GM04504 (cell line): ENCODE measurements at regions not wholly inside any gene's neighbourhood (a gene's known extent, or its start where the extent isn't known, plus 50 kb on each side); places are given as distances from the start of the nearest gene placed in this dataset.
A peak's percentile ranks its signal among the peaks of the same experiment; 100 is the strongest.

Experiments used
- DNase-seq: peaks from one replicate; pipeline ENCODE4 v3.0.0-alpha.2; 2012; ENCODE audit warnings: low read depth

GRCh38 chr15:39279311-39279710 is 301.6 kb upstream of the THBS1 start:
- peak; percentile 60 for DNase-seq

GRCh38 chr15:39281094-39281493 is 299.8 kb upstream of the THBS1 start:
- no peak for DNase-seq

GRCh38 chr15:39282663-39283208 is 298.1 kb upstream of the THBS1 start:
- no peak for DNase-seq

- DNase-seq = no peak
These were observed 297.3 kb upstream of the THBS1 start for GRCh38 chr15:39283531-39283930.

GRCh38 chr15:39285071-39285470 is 295.8 kb upstream of the THBS1 start:
- no peak for DNase-seq

- DNase-seq = no peak
These were observed 295.2 kb upstream of the THBS1 start for GRCh38 chr15:39285663-39286062.

GRCh38 chr15:39286706-39287105 is 294.2 kb upstream of the THBS1 start:
- no peak for DNase-seq

- DNase-seq = no peak
These were observed 293.3 kb upstream of the THBS1 start for GRCh38 chr15:39287322-39288195.

GRCh38 chr15:39290711-39291435 is 290.0 kb upstream of the THBS1 start:
- no peak for DNase-seq

GRCh38 chr15:39291690-39292089 is 289.2 kb upstream of the THBS1 start:
- DNase-seq = no peak

- DNase-seq = no peak
These were observed 283.9 kb upstream of the THBS1 start for GRCh38 chr15:39296955-39297354.

GRCh38 chr15:39298271-39298962 is 282.5 kb upstream of the THBS1 start:
- DNase-seq = no peak

- peak; percentile 69 for DNase-seq
These were observed 281.2 kb upstream of the THBS1 start for GRCh38 chr15:39299486-39300267.

GRCh38 chr15:39300451-39301153 is 280.3 kb upstream of the THBS1 start:
- DNase-seq = no peak

- peak; percentile 72 for DNase-seq
These were observed 279.3 kb upstream of the THBS1 start for GRCh38 chr15:39301589-39301999.

- no peak for DNase-seq
These were observed 277.9 kb upstream of the THBS1 start for GRCh38 chr15:39302936-39303335.

- peak; percentile 89 for DNase-seq
These were observed 276.6 kb upstream of the THBS1 start for GRCh38 chr15:39304201-39304841.

- no peak for DNase-seq
These were observed 275.7 kb upstream of the THBS1 start for GRCh38 chr15:39304931-39305728.

- no peak for DNase-seq
These were observed 270.2 kb upstream of the THBS1 start for GRCh38 chr15:39310633-39311032.

- no peak for DNase-seq
These were observed 267.9 kb upstream of the THBS1 start for GRCh38 chr15:39312984-39313383.
